Esophagus muscularis mucosa (tissue), 3 donors: ENCODE measurements at regions not wholly inside any gene's neighbourhood (a gene's known extent, or its start where the extent isn't known, plus 50 kb on each side); places are given as distances from the start of the nearest gene placed in this dataset.

Source experiments
- CTCF ChIP-seq, 3 experiments: fragments of 200-600 bp in 2 of 3; fragments of 450-650 bp in 1 of 3; sonication (generic) in 2 of 3; IDR thresholded peaks; one replicate each; pipeline ENCODE4 v1.5.1; 2017 to 2019; ENCODE audit warnings: antibody characterized with exemption in 3 of 3, mild to moderate bottlenecking in 2 of 3, moderate library complexity in 1 of 3
- POLR2A ChIP-seq: fragments of 450-650 bp; IDR thresholded peaks from one replicate; pipeline ENCODE4 v1.6.1; 2017; ENCODE audit warnings: antibody characterized with exemption, moderate library complexity, mild to moderate bottlenecking, low read depth
- POLR2AphosphoS5 ChIP-seq, 2 donors: sonication (generic); formaldehyde crosslinking; IDR thresholded peaks; one replicate each; pipeline ENCODE4 v1.6.1; 2017; ENCODE audit warnings: antibody characterized with exemption in 2 of 2

DNA sequence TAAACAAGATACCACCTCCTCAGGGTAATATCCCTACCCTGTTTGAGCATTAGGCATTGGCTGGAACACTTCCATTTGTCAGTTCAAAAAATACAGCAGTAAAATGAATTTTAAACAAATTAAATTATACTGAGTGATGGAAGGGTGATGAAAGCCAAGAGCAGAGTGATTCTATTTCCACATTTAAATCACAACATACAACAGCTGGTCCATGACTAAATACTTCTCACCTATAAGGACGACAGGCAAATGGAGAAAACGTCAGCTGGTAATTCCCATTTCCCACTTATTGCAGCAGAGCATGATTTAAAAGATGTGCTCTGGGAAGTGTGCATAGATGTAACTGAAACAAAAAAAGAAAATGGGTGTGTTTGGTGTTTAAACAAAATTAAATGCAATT is 543.6 kb upstream of the DAB2 start:
- TF ChIP-seq CTCF (IDR thresholded peaks at IDR 0.05) (no peak), POLR2A (no peak), POLR2AphosphoS5 (IDR thresholded peaks at IDR 0.05) (no peak)
